ENCODE measurements at regions not wholly inside any gene's neighbourhood (a gene's known extent, or its start where the extent isn't known, plus 50 kb on each side); places are given as distances from the start of the nearest gene placed in this dataset.

GRCh38 chr13:86579662-86580061 lies 780.4 kb upstream of the SLITRK6 start:
- no peak overlapping the region for H2BK12ac ChIP-seq (ENCODE audit: insufficient read length, low read depth, low read length)
- no peak overlapping the region for H3K23ac ChIP-seq (ENCODE audit: insufficient read length, low read depth, low read length)
- H3K27ac ChIP-seq (ENCODE audit: insufficient read length, low read depth, low read length), result no peak overlapping the region
- no peak overlapping the region for H2BK15ac ChIP-seq (ENCODE audit: low read depth, low read length)
- no peak overlapping the region for H4K8ac ChIP-seq (replicated peaks; ENCODE audit: insufficient read length, low read depth, low read length)
- no peak overlapping the region for H2AFZ ChIP-seq (ENCODE audit: low read length)
- no peak overlapping the region for H2AK5ac ChIP-seq (ENCODE audit: insufficient read length, low read length)
- H3K4me3 Mint-ChIP-seq, result no peak overlapping the region
- no peak overlapping the region for H3K4me2 ChIP-seq (ENCODE audit: insufficient read depth, insufficient read length, low read length)
- TF ChIP-seq CTCF (conservative IDR thresholded peaks at IDR 0.05), result no peak
- DNase-seq, result no peak
- no peak overlapping the region for H3K56ac ChIP-seq (ENCODE audit: insufficient read length, low read depth, low read length)
- no peaks in the 10 kb centered on the region for H3K4me1 ChIP-seq (ENCODE audit: insufficient read depth, low read length)
- no peak overlapping the region for H2BK5ac ChIP-seq (ENCODE audit: insufficient read length, low read length)
- H3K23me2 ChIP-seq (ENCODE audit: insufficient read length, low read depth, low read length, poor library complexity, severe bottlenecking), result no peaks in the 10 kb centered on the region
- no peak overlapping the region for H3K14ac ChIP-seq (ENCODE audit: insufficient read depth, low read length)
- H2BK20ac ChIP-seq (ENCODE audit: low read depth, low read length, poor library complexity, severe bottlenecking), result no peak overlapping the region
- H3K27ac Mint-ChIP-seq, result no peak overlapping the region
- no peaks in the 10 kb centered on the region for H3K27me3 Mint-ChIP-seq (ENCODE audit: low read depth)
- H3K27me3 ChIP-seq (ENCODE audit: insufficient read depth, low read length), result no peaks in the 10 kb centered on the region
- H3T11ph ChIP-seq (ENCODE audit: low read length), result no peak overlapping the region
- no peaks in the 10 kb centered on the region for H3K36me3 Mint-ChIP-seq (ENCODE audit: insufficient read depth in 1 of 3, low read depth in 3 of 3)
- no CpG with 5 or more reads among the region's 3 CpGs for WGBS (ENCODE audit: extremely low coverage, insufficient read length, low lambda C conversion rate)
- H4K5ac ChIP-seq (ENCODE audit: insufficient read length, low read depth, low read length), result no peak overlapping the region
- no peaks in the 10 kb centered on the region for H3K79me2 ChIP-seq (ENCODE audit: insufficient read depth, low read length)
- H4K20me1 ChIP-seq (ENCODE audit: control insufficient read depth, insufficient read depth, insufficient read length), result no peaks in the 10 kb centered on the region
- no peaks in the 10 kb centered on the region for H3K79me1 ChIP-seq (ENCODE audit: insufficient read depth, low read depth, low read length, poor library complexity, severe bottlenecking)
- H3K4me1 Mint-ChIP-seq, result peaks cover 3% of the 10 kb centered on the region in 2 experiments
- no peak overlapping the region for H3K18ac ChIP-seq (ENCODE audit: insufficient read length, low read depth, low read length)
- no peaks in the 10 kb centered on the region; a peak in 1 of 5 replicates for H3K9me3 Mint-ChIP-seq
- H3K9me3 ChIP-seq (ENCODE audit: control insufficient read depth, low read depth, low read length), result no peaks in the 10 kb centered on the region
- no peak overlapping the region for H2BK120ac ChIP-seq (ENCODE audit: low read depth, low read length, poor library complexity, severe bottlenecking)
- H3K4ac ChIP-seq (ENCODE audit: low read depth, low read length), result no peak overlapping the region
- no peak overlapping the region for H3K9ac ChIP-seq (ENCODE audit: extremely low read depth, insufficient read length, low read length)
- no peak overlapping the region for H4K91ac ChIP-seq (ENCODE audit: insufficient read length, low read depth, low read length)

Data from H9 (cell line).